HEK293T (cell line): ENCODE measurements at regions not wholly inside any gene's neighbourhood (a gene's known extent, or its start where the extent isn't known, plus 50 kb on each side); places are given as distances from the start of the nearest gene placed in this dataset.

ENCODE experiments used
- CTCF ChIA-PET: fragments of 350-600 bp; formaldehyde crosslinking; extraction: SDS; loops from one replicate; lab custom pipeline; 2021; ENCODE audit warnings: antibody characterized with exemption, inconsistent platforms; lab: Yijun Ruan, JAX
- POLR2A ChIA-PET: fragments of 350-600 bp; formaldehyde crosslinking; extraction: SDS; loops from one replicate; lab custom pipeline; 2020; ENCODE audit warnings: antibody characterized with exemption, inconsistent platforms; lab: Yijun Ruan, JAX
- DNase-seq: peaks from one replicate; pipeline ENCODE4 v3.0.0; 2012; ENCODE audit warnings: mixed read lengths; ENCODE audit errors: extremely low spot score
- ARNT ChIP-seq: fragments of 450-650 bp; IDR thresholded peaks from 2 replicates; pipeline ENCODE4 v1.6.1; 2017; ENCODE audit warnings: mild to moderate bottlenecking
- BHLHE40 ChIP-seq: fragments of 450-650 bp; IDR thresholded peaks from 2 replicates; pipeline ENCODE4 v1.6.1; 2016; ENCODE audit warnings: mild to moderate bottlenecking, moderate library complexity, borderline replicate concordance
- CTBP1 ChIP-seq: fragments of 450-650 bp; IDR thresholded peaks from 2 replicates; pipeline ENCODE4 v1.6.1; 2016; ENCODE audit warnings: borderline replicate concordance
- ELF4 ChIP-seq: fragments of 450-650 bp; IDR thresholded peaks from 2 replicates; pipeline ENCODE4 v1.6.1; 2017; ENCODE audit warnings: antibody characterized with exemption
- FOXA1 ChIP-seq: fragments of 450-650 bp; IDR thresholded peaks from 2 replicates; pipeline ENCODE4 v1.6.1; 2016; ENCODE audit warnings: mild to moderate bottlenecking
- FOXK2 ChIP-seq: fragments of 450-650 bp; IDR thresholded peaks from 2 replicates; pipeline ENCODE4 v1.6.1; 2016; ENCODE audit warnings: mild to moderate bottlenecking
- FOXM1 ChIP-seq: fragments of 450-650 bp; IDR thresholded peaks from 2 replicates; pipeline ENCODE4 v1.6.1; 2017; ENCODE audit warnings: mild to moderate bottlenecking, borderline replicate concordance
- HDGF ChIP-seq: fragments of 450-650 bp; IDR thresholded peaks from 2 replicates; pipeline ENCODE4 v1.6.1; 2017; ENCODE audit warnings: antibody characterized with exemption, borderline replicate concordance
- L3MBTL2 ChIP-seq: fragments of 450-650 bp; conservative IDR thresholded peaks from 2 replicates; pipeline ENCODE4 v1.6.1; 2016; ENCODE audit warnings: mild to moderate bottlenecking
- LEF1 ChIP-seq: fragments of 450-650 bp; IDR thresholded peaks from 2 replicates; pipeline ENCODE4 v1.6.1; 2017; ENCODE audit warnings: mild to moderate bottlenecking, borderline replicate concordance
- NFRKB ChIP-seq: fragments of 450-650 bp; IDR thresholded peaks from 2 replicates; pipeline ENCODE4 v1.6.1; 2016; ENCODE audit warnings: mild to moderate bottlenecking, moderate library complexity
- PKNOX1 ChIP-seq: fragments of 450-650 bp; IDR thresholded peaks from 2 replicates; pipeline ENCODE4 v1.6.1; 2016
- SP1 ChIP-seq: fragments of 450-650 bp; IDR thresholded peaks from 2 replicates; pipeline ENCODE4 v1.6.1; 2017
- SUZ12 ChIP-seq: fragments of 450-650 bp; IDR thresholded peaks from 2 replicates; pipeline ENCODE4 v1.6.1; 2016; ENCODE audit warnings: mild to moderate bottlenecking
- TARDBP ChIP-seq: fragments of 450-650 bp; IDR thresholded peaks from 2 replicates; pipeline ENCODE4 v1.6.1; 2016
- ZNF384 ChIP-seq: fragments of 450-650 bp; IDR thresholded peaks from 2 replicates; pipeline ENCODE4 v1.6.1; 2016

GRCh38 chr15:25972141-25972675, 109.1 kb upstream of the ATP10A start:
- DNase-seq, result no peak
- ChIA-PET CTCF (no interaction called here), POLR2A (no interaction called here)
- TF ChIP-seq SP1, result no peak
- no peak for TF ChIP-seq NFRKB
- no peak for TF ChIP-seq L3MBTL2
- TF ChIP-seq FOXM1, result no peak
- TF ChIP-seq CTBP1, result no peak
- TF ChIP-seq TARDBP, result no peak
- TF ChIP-seq LEF1, result no peak
- TF ChIP-seq HDGF, result no peak
- no peak for TF ChIP-seq SUZ12

- DNase-seq, result no peak
- TF ChIP-seq TARDBP (no peak), NFRKB (no peak), ELF4 (no peak), BHLHE40 (no peak), FOXM1 (no peak), ARNT (no peak), CTBP1 (no peak), SP1 (no peak), ZNF384 (no peak), LEF1 (no peak), FOXA1 (no peak)
- CTCF ChIA-PET, result interaction anchor here (0.9 kb wide), 1 partner anchor 125 kb away, joined by 3 read pairs; no protein-coding TSS in a partner anchor
- POLR2A ChIA-PET, result no interaction called here
These were observed 107.9 kb upstream of the ATP10A start for GRCh38 chr15:25971053-25971452.

- no peak for TF ChIP-seq SUZ12
- no peak for TF ChIP-seq CTBP1
- no peak for TF ChIP-seq HDGF
- no peak for TF ChIP-seq LEF1
- no peak for TF ChIP-seq L3MBTL2
- TF ChIP-seq PKNOX1, result no peak
- TF ChIP-seq ELF4, result no peak
- TF ChIP-seq FOXM1, result no peak
- no peak for TF ChIP-seq ZNF384
- no peak for TF ChIP-seq BHLHE40
- no peak for TF ChIP-seq ARNT
- TF ChIP-seq FOXK2, result no peak
- no peak for TF ChIP-seq SP1
- TF ChIP-seq FOXA1, result no peak
- TF ChIP-seq NFRKB, result no peak
- TF ChIP-seq TARDBP, result no peak
- ChIA-PET CTCF (no interaction called here), POLR2A (no interaction called here)
- DNase-seq, result no peak
These were observed 106.8 kb upstream of the ATP10A start for GRCh38 chr15:25969886-25970285.

GRCh38 chr15:25967116-25967515, 104.0 kb upstream of the ATP10A start:
- CTCF ChIA-PET, result interaction anchor here (0.6 kb wide), 1 partner anchor 1881 kb away, joined by 3 read pairs; no protein-coding TSS in a partner anchor
- POLR2A ChIA-PET, result no interaction called here
- TF ChIP-seq ARNT, result no peak
- TF ChIP-seq FOXA1, result no peak
- TF ChIP-seq FOXK2, result no peak
- TF ChIP-seq BHLHE40, result no peak
- TF ChIP-seq L3MBTL2, result no peak
- no peak for DNase-seq

GRCh38 chr15:25965326-25965725, 102.2 kb upstream of the ATP10A start:
- no peak for DNase-seq
- ChIA-PET POLR2A (no interaction called here), CTCF (no interaction called here)
- no peak for TF ChIP-seq SUZ12
- TF ChIP-seq FOXA1, result no peak
- no peak for TF ChIP-seq NFRKB
- TF ChIP-seq SP1, result no peak
- no peak for TF ChIP-seq ARNT
- TF ChIP-seq TARDBP, result no peak
- no peak for TF ChIP-seq LEF1
- no peak for TF ChIP-seq L3MBTL2
- TF ChIP-seq CTBP1, result no peak
- TF ChIP-seq ELF4, result no peak
- no peak for TF ChIP-seq FOXK2
- TF ChIP-seq PKNOX1, result no peak
- no peak for TF ChIP-seq ZNF384
- no peak for TF ChIP-seq BHLHE40

- no peak for DNase-seq
- POLR2A ChIA-PET, result no interaction called here
- CTCF ChIA-PET, result no interaction called here
- TF ChIP-seq TARDBP (no peak), L3MBTL2 (no peak), CTBP1 (no peak), NFRKB (no peak), SUZ12 (no peak), PKNOX1 (no peak), LEF1 (no peak), ARNT (no peak), FOXK2 (no peak), SP1 (no peak), FOXM1 (no peak), FOXA1 (no peak), BHLHE40 (no peak), ELF4 (no peak), HDGF (no peak), ZNF384 (no peak)
These were observed 97.1 kb upstream of the ATP10A start for GRCh38 chr15:25960273-25960672.
